ENCODE measurements at regions not wholly inside any gene's neighbourhood (a gene's known extent, or its start where the extent isn't known, plus 50 kb on each side); places are given as distances from the start of the nearest gene placed in this dataset.

DNA sequence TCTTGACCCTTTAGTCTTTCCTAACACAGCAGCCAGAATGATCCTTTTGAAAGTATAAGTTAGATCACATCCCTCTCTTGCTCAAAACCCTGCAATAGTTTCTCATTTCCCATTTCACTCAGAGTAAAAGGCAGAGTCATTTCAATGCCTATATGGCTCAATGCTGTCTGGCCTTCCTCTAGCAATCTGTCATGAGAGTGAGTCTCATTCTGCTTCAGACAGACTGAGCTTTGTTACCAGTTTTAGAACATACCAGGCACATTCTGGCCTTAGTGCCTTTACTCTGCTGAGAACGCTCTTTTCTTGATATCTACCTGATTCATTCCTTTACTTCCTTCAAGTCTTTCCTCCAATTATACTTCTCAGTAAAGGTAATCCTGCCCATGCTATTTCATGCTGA lies 372.8 kb upstream of the PKN2 start:
- TF ChIP-seq POLR2A (IDR thresholded peaks at IDR 0.05), result no peak
- TF ChIP-seq, protein P1, sequence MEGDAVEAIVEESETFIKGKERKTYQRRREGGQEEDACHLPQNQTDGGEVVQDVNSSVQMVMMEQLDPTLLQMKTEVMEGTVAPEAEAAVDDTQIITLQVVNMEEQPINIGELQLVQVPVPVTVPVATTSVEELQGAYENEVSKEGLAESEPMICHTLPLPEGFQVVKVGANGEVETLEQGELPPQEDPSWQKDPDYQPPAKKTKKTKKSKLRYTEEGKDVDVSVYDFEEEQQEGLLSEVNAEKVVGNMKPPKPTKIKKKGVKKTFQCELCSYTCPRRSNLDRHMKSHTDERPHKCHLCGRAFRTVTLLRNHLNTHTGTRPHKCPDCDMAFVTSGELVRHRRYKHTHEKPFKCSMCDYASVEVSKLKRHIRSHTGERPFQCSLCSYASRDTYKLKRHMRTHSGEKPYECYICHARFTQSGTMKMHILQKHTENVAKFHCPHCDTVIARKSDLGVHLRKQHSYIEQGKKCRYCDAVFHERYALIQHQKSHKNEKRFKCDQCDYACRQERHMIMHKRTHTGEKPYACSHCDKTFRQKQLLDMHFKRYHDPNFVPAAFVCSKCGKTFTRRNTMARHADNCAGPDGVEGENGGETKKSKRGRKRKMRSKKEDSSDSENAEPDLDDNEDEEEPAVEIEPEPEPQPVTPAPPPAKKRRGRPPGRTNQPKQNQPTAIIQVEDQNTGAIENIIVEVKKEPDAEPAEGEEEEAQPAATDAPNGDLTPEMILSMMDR (IDR thresholded peaks at IDR 0.05), result no peak
- TF ChIP-seq POLR2AphosphoS5 (IDR thresholded peaks at IDR 0.05), result no peak
